ENCODE measurements at regions not wholly inside any gene's neighbourhood (a gene's known extent, or its start where the extent isn't known, plus 50 kb on each side); places are given as distances from the start of the nearest gene placed in this dataset.

- no peak for TF ChIP-seq CTCF (IDR thresholded peaks at IDR 0.05; ENCODE audit: low read depth, low read length, missing control alignments)
- in situ Hi-C loops (cut with HindIII; ENCODE audit: low pct_ligation_motif_present, low sequenced_read_pairs) = no loop called here
- no peaks in the 10 kb centered on the region for H3K27me3 ChIP-seq (replicated peaks)
Observed at GRCh38 chr5:15326471-15326870, 173.5 kb upstream of the FBXL7 start.

GRCh38 chr5:15322421-15322820, 177.6 kb upstream of the FBXL7 start:
- Histone ChIP-seq H3K36me3 (replicated peaks) (no peaks in the 10 kb centered on the region), H3K27ac (no peak overlapping the region), H3K4me3 (ENCODE audit: low read depth, low read length) (no peak overlapping the region), H3K27me3 (replicated peaks) (no peaks in the 10 kb centered on the region)
- no peak for TF ChIP-seq CTCF (IDR thresholded peaks at IDR 0.05; ENCODE audit: low read depth, low read length, missing control alignments)
- in situ Hi-C loops (cut with HindIII; ENCODE audit: low pct_ligation_motif_present, low sequenced_read_pairs) = no loop called here
- no peak for DNase-seq

More at GRCh38 chr5:15326471-15326870, 173.5 kb upstream of the FBXL7 start:
- no peak for DNase-seq
- H3K27ac ChIP-seq = no peak overlapping the region
- no peaks in the 10 kb centered on the region for H3K36me3 ChIP-seq (replicated peaks)
- no peak overlapping the region for H3K4me3 ChIP-seq (ENCODE audit: low read depth, low read length)

- in situ Hi-C loops (cut with HindIII; ENCODE audit: low pct_ligation_motif_present, low sequenced_read_pairs) = no loop called here
- Histone ChIP-seq H3K4me3 (ENCODE audit: low read depth, low read length) (no peak overlapping the region), H3K36me3 (replicated peaks) (no peaks in the 10 kb centered on the region), H3K27me3 (replicated peaks) (no peaks in the 10 kb centered on the region), H3K27ac (no peak overlapping the region)
- DNase-seq = no peak
- TF ChIP-seq CTCF (IDR thresholded peaks at IDR 0.05; ENCODE audit: low read depth, low read length, missing control alignments) = no peak
Observed at GRCh38 chr5:15321776-15322175, 178.2 kb upstream of the FBXL7 start.

GRCh38 chr5:15320871-15321270, 179.1 kb upstream of the FBXL7 start:
- H3K36me3 ChIP-seq (replicated peaks) = no peaks in the 10 kb centered on the region
- TF ChIP-seq CTCF (IDR thresholded peaks at IDR 0.05; ENCODE audit: low read depth, low read length, missing control alignments) = no peak
- in situ Hi-C loops (cut with HindIII; ENCODE audit: low pct_ligation_motif_present, low sequenced_read_pairs) = no loop called here
- H3K4me3 ChIP-seq (ENCODE audit: low read depth, low read length) = no peak overlapping the region
- H3K27me3 ChIP-seq (replicated peaks) = no peaks in the 10 kb centered on the region
- DNase-seq = no peak
- H3K27ac ChIP-seq = no peak overlapping the region

GRCh38 chr5:15304914-15305834, 194.8 kb upstream of the FBXL7 start:
- H3K27ac ChIP-seq = no peak overlapping the region
- in situ Hi-C loops (cut with HindIII; ENCODE audit: low pct_ligation_motif_present, low sequenced_read_pairs) = no loop called here
- DNase-seq = no peak
- no peak for TF ChIP-seq CTCF (IDR thresholded peaks at IDR 0.05; ENCODE audit: low read depth, low read length, missing control alignments)
- no peaks in the 10 kb centered on the region for H3K27me3 ChIP-seq (replicated peaks)
- H3K36me3 ChIP-seq (replicated peaks) = no peaks in the 10 kb centered on the region
- no peak overlapping the region for H3K4me3 ChIP-seq (ENCODE audit: low read depth, low read length)

Measured in brain microvascular endothelial cell (primary cell).